Prostate gland (tissue), 2 donors: ENCODE measurements at regions not wholly inside any gene's neighbourhood (a gene's known extent, or its start where the extent isn't known, plus 50 kb on each side); places are given as distances from the start of the nearest gene placed in this dataset.

Source experiments
- DNase-seq: peaks from one replicate; pipeline ENCODE4 v3.0.0-alpha.2; 2019; ENCODE audit warnings: low spot score
- H3K27ac ChIP-seq, 2 donors: fragments of 200-600 bp; sonication (generic); 2 replicates each; pipeline ENCODE4 v1.5.1; 2017 to 2019
- H3K27me3 ChIP-seq: fragments of 200-600 bp; sonication (generic); replicated peaks from 2 replicates; pipeline ENCODE4 v1.5.1; 2019; ENCODE audit not compliant: insufficient read depth
- H3K36me3 ChIP-seq, 2 donors: fragments of 200-600 bp; sonication (generic); 1 replicate in 1 of 2; 2 replicates in 1 of 2; pipeline versions ENCODE4 v1.5.1 to v1.8.1; 2017 to 2019
- H3K4me1 ChIP-seq: fragments of 200-600 bp; sonication (generic); replicated peaks from 2 replicates; pipeline ENCODE4 v1.5.1; 2019
- H3K4me3 ChIP-seq, 2 donors: fragments of 200-600 bp; sonication (generic); 2 replicates each; pipeline ENCODE4 v1.5.1; 2017 to 2019
- H3K9me3 ChIP-seq: fragments of 200-600 bp; sonication (generic); 2 replicates; pipeline ENCODE4 v1.5.1; 2017
- CTCF ChIP-seq, 4 experiments: fragments of 200-600 bp in 2 of 4; fragments of 450-650 bp in 2 of 4; sonication (generic) in 2 of 4; IDR thresholded peaks; 1 replicate in 3 of 4; 2 replicates in 1 of 4; pipeline ENCODE4 v1.5.1; 2016 to 2019; ENCODE audit warnings: antibody characterized with exemption in 4 of 4, mild to moderate bottlenecking in 2 of 4, moderate library complexity in 2 of 4
- POLR2A ChIP-seq: fragments of 450-650 bp; IDR thresholded peaks from one replicate; pipeline ENCODE4 v1.6.1; 2016; ENCODE audit warnings: antibody characterized with exemption, mild to moderate bottlenecking
- POLR2AphosphoS5 ChIP-seq: sonication (generic); formaldehyde crosslinking; IDR thresholded peaks from one replicate; pipeline ENCODE4 v1.6.1; 2017; ENCODE audit warnings: antibody characterized with exemption
- WGBS: methylation state at CpG from one replicate; pipeline ENCODE4 v1.1.5; 2018; 5-methylcytosine and 5-hydroxymethylcytosine counted together
- intact Hi-C: fragments of 100-400 bp; cut with DNase I; formaldehyde crosslinking; loops from one replicate; pipeline ENCODE4 v1.14.2; 2022

GRCh38 chr4:72948080-72948479, 121.4 kb downstream of the COX18 start:
- no peak for TF ChIP-seq POLR2AphosphoS5
- Histone ChIP-seq H3K9me3 (no peaks in the 10 kb centered on the region), H3K4me3 (no peak overlapping the region), H3K36me3 (no peaks in the 10 kb centered on the region), H3K27me3 (no peaks in the 10 kb centered on the region), H3K4me1 (no peaks in the 10 kb centered on the region), H3K27ac (no peak overlapping the region)
- DNase-seq, result no peak
- intact Hi-C loops, result no loop called here
- 100% methylated on average over 1 of the region's 1 CpG for WGBS

GRCh38 chr4:72945719-72946336, 123.7 kb downstream of the COX18 start:
- Histone ChIP-seq H3K4me3 (no peak overlapping the region), H3K9me3 (no peaks in the 10 kb centered on the region)

GRCh38 chr4:72942565-72942964, 127.0 kb downstream of the COX18 start:
- H3K4me1 ChIP-seq, result no peaks in the 10 kb centered on the region
- H3K4me3 ChIP-seq, result no peak overlapping the region
- H3K27ac ChIP-seq, result no peak overlapping the region
- no peaks in the 10 kb centered on the region for H3K27me3 ChIP-seq
- no peak for DNase-seq
- 63% methylated on average over 4 of the region's 4 CpGs for WGBS
- H3K36me3 ChIP-seq, result no peaks in the 10 kb centered on the region
- no peaks in the 10 kb centered on the region for H3K9me3 ChIP-seq
- no peak for TF ChIP-seq POLR2A
- no peak for TF ChIP-seq POLR2AphosphoS5
- TF ChIP-seq CTCF (IDR thresholded peaks at IDR 0.05), result no peak
- intact Hi-C loops, result no loop called here

More at GRCh38 chr4:72945719-72946336, 123.7 kb downstream of the COX18 start:
- intact Hi-C loops, result no loop called here
- H3K27me3 ChIP-seq, result no peaks in the 10 kb centered on the region
- H3K36me3 ChIP-seq, result no peaks in the 10 kb centered on the region
- H3K27ac ChIP-seq, result no peak overlapping the region
- H3K4me1 ChIP-seq, result no peaks in the 10 kb centered on the region
- no peak for TF ChIP-seq CTCF (IDR thresholded peaks at IDR 0.05)
- no peak for TF ChIP-seq POLR2A
- TF ChIP-seq POLR2AphosphoS5, result no peak
- DNase-seq, result no peak
- WGBS, result 88% methylated on average over 5 of the region's 5 CpGs

- WGBS, result 80% methylated on average over 2 of the region's 2 CpGs
- DNase-seq, result no peak
- TF ChIP-seq POLR2AphosphoS5, result no peak
- TF ChIP-seq POLR2A, result no peak
- TF ChIP-seq CTCF (IDR thresholded peaks at IDR 0.05), result no peak
- Histone ChIP-seq H3K4me3 (no peak overlapping the region), H3K27ac (no peak overlapping the region), H3K4me1 (no peaks in the 10 kb centered on the region), H3K36me3 (no peaks in the 10 kb centered on the region), H3K9me3 (no peaks in the 10 kb centered on the region), H3K27me3 (no peaks in the 10 kb centered on the region)
- intact Hi-C loops, result no loop called here
Measured at GRCh38 chr4:72938516-72938915, 131.0 kb downstream of the COX18 start.

GRCh38 chr4:72935462-72935861, 134.1 kb downstream of the COX18 start:
- Histone ChIP-seq H3K27ac (no peak overlapping the region), H3K27me3 (no peaks in the 10 kb centered on the region), H3K4me3 (no peak overlapping the region), H3K36me3 (no peaks in the 10 kb centered on the region), H3K9me3 (no peaks in the 10 kb centered on the region), H3K4me1 (no peaks in the 10 kb centered on the region)
- DNase-seq, result no peak
- TF ChIP-seq CTCF (IDR thresholded peaks at IDR 0.05) (no peak), POLR2A (no peak), POLR2AphosphoS5 (no peak)
- intact Hi-C loops, result no loop called here
- 32% methylated on average over 1 of the region's 1 CpG for WGBS
